ENCODE measurements at regions not wholly inside any gene's neighbourhood (a gene's known extent, or its start where the extent isn't known, plus 50 kb on each side); places are given as distances from the start of the nearest gene placed in this dataset.

- no peak for TF ChIP-seq L3MBTL2 (conservative IDR thresholded peaks at IDR 0.05)
- TF ChIP-seq ELF4 (IDR thresholded peaks at IDR 0.05) = no peak
- TF ChIP-seq HDGF (IDR thresholded peaks at IDR 0.05; ENCODE audit: borderline replicate concordance) = no peak
- no peak for TF ChIP-seq FOXK2 (IDR thresholded peaks at IDR 0.05)
Measured at GRCh38 chr7:131652194-131652593, 95.8 kb upstream of the PODXL start.
